HG02588 (cell line): ENCODE measurements at regions not wholly inside any gene's neighbourhood (a gene's known extent, or its start where the extent isn't known, plus 50 kb on each side); places are given as distances from the start of the nearest gene placed in this dataset.
"Not testable (repeated sequence)": the region's sequence is repeated elsewhere in the genome, so short reads cannot be mapped to it uniquely, and the experiment has no call there.

Source experiments
- ATAC-seq: cut with Tn5 transposase; IDR thresholded peaks from one replicate; pipeline ENCODE4 v1.9.1; 2021; ENCODE audit warnings: mild to moderate bottlenecking, moderate library complexity; ENCODE audit not compliant: unreplicated experiment

DNA sequence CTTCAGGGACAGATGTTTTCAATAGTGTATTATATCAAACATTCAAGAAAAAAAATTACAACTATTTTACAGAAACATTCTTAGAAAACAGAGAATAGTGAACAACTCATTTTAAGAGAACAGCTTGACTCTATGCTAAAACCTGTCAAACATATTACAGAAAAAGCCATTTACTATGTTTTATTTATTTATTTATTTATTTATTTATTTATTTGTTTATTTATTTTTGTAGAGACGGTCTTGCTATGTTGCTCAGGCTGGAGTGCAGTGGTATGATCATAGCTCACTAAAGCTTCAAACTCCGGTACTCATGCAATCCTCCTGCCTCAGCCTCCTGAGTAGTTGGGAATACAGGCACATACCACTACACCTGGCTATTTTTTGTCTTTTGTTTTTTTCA, 317.9 kb upstream of the HTR1E start:
- ATAC-seq: no peak

DNA sequence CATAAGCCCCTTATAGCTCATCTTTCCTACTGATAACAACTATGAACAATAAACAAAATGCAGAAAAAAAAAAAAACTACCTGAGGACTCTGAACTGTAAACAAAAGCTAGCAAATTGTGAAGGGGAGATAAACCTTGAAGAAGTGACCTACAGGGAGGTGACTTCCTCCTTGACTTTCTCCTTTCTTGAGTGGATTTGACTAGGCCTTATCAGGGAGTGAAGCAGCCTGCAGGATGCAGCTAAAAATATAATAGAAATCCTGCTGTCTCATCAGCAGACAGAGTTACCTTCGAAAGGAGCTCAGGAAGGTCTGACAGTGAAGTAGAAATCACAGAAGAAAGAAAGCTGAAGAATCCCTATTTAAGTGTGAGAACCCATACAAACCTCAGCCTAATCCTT, 322.0 kb upstream of the HTR1E start:
- no peak for ATAC-seq

DNA sequence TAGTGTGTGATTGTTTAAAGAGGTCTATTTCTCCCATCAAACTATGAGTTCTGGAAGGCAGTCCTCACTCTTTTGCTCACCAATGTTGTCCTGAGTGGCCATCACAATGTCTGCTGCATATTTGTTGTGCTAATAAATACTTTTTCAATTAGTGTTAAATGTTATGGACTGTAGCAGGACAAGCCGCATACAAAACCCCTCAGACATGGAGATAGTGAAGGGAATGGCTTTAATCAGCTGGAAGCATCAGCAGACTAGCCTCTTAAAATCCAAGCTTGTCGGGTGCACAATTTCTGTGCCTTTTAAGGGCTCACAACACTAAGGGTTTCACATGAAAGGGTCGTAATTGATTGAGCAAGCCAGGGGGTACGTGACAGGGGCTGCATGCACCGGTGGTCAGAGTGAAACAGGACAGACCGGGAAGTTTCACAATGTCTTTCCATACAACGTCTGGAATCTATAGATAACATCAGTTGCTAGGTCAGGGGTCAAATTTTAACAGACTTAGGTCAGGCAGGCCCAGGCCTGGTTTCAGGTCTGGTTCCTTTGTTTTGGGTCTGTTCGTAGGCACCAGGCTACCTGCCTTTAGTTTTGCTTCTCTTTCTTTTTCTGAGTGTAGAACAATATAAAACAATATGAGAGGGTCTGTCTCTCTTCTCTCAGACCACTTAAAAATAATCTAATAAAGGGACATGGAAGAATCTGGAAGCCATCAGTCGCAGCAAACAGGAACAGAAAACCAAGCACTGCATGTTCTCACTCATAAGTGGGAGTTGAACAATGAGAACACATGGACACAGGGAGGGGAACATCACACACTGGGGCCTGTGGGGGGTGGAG, 327.6 kb upstream of the HTR1E start:
- no peak for ATAC-seq

DNA sequence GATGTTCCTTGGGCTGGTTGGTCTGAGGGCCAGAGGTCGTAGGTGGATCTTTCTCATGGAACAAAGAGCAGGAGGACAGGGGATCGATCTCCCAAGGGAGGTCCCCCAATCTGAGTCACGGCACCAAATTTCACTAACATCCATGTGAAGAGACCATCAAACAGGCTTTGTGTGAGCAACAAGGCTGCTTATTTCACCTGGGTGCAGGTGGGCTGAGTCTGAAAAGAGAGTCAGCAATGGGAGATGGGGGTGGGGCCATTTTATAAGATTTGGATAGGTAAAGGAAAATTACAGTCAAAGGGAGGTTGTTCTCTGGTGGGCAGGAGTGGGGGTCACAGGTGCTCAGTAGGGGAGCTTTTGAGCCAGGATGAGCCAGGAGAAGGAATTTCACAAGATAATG, 334.0 kb upstream of the HTR1E start:
- ATAC-seq: not testable (repeated sequence)

DNA sequence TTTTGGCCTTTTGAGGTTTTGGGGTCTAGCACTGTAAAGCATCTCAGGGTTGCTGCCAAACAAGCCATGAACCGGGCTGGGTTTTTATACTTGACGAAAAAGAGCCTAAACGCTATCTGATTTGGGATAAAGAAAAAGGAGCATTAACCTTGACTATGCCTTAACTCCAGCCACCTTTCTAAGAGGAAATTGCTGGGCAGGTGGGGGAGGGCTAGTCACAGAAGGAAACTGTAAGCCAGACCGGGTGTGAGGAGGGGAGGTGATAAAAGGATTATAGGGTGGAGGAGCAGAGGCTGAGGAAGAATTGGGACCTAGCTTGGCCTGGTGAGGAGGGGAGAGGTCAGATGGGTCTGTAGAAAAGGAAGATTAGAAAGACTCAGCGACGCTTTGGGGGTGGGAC, 335.2 kb upstream of the HTR1E start:
- not testable (repeated sequence) for ATAC-seq

DNA sequence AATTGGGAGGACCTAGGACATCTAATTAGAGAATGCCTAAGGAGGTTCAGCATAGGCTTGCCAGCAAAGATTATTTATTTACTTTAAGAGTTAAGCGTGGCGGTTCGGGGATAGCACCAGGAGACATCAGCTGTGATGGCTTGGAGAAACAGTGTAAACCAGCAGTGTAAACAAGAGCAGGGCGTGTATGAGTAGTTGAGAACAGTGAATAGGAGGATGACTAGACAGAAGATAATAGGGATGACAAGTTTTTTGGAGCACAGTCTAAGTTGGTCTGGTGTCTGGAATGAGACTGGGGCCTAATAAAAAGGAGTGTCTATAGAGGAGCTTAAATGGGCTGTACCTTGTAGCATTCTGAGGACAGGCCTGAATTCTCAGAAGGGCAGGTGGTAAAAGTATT, 338.4 kb upstream of the HTR1E start:
- ATAC-seq: not testable (repeated sequence)

DNA sequence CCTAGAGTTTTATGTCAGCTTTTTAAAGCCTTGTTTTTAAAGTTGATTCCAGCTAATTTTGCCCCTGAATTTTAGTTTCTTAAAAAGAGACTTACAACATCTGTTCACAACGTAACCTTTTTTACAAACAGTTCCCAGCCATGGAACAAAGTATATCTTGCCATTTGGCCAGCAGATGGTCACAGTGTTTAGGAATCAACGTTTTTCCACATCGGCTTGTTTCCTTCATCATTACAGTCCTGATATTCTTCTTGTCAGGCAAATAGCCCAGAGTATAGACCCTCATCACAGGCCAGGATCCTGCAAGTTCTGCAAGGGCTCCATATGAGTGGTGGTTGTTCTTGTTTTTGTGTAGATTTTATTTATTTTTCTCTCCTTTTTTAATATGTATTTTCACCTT, 341.7 kb upstream of the HTR1E start:
- no peak for ATAC-seq

DNA sequence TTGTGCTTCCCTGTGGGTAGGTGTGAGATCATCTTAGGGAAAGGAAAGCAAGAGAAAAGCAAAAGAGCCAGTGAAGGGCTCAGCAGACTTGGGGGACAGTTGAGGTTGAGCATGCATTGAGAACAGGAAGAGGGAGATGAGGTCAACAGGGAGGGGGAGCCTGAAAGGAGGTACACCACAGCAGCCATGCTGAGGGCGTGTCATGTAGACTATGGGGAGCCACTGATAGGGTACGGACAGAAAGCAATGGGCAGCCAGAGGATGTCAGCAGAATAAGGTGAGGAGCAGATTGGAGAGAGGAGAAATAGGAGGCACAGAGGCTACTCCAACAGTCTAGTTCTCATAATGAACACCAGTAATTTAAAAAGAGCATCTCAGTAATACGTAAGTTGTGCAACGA, 351.1 kb upstream of the HTR1E start:
- ATAC-seq: no peak

DNA sequence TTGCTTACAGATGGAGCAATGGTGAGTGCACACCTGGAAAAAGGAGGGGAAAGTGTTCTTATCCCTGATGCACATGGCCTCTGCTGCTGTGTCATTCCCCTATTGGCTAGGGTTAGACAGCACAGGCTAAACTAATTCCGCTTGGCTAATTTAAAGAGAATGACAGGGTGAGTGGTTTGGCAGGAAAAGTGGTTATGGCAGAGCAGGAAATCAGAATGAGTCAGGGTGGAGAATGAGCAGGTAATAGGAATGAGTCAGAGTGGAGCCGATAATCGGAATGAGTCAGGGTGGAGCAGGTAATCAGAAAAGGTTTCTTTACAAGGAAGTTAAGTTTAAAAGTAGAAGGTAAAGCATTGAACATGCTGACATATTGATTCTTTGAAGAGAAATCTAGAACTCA, 355.5 kb upstream of the HTR1E start:
- no peak for ATAC-seq

DNA sequence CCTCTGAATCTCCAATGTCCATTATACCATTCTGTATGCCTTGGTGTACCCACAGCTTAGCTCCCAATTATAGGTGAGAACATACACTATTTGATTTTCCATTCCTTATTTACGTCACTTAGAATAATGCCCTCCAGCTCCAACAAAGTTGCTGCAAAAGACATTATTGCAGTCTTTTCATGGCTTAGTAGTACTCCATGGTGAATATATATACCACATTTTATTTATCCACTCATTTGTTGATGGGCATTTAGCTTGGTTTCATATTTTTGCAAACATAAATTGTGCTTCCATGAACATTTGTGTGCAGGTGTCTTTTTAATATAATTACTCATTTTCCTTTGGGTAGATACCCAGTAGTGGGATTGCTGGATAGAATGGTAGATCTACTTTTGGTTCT, 374.1 kb upstream of the HTR1E start:
- ATAC-seq: no peak

DNA sequence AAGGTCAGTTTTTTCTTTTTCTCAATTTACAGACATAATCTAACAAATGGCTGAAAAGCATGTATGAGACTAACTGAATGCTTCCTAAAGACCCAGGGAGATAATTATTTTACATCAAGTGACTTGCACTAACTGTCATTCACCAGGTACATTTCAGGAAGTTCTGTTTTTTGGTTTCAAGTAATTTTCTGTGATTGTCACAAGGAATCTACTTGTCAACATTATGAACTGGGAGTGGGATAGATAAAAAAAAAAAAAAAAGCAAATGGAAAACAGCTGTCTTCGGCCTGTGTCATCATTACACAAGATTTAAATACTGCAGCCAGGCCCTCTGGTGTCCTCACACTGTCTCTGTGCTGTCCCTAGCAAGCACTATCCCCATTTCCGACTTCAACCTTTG, 379.0 kb upstream of the HTR1E start:
- ATAC-seq: no peak

DNA sequence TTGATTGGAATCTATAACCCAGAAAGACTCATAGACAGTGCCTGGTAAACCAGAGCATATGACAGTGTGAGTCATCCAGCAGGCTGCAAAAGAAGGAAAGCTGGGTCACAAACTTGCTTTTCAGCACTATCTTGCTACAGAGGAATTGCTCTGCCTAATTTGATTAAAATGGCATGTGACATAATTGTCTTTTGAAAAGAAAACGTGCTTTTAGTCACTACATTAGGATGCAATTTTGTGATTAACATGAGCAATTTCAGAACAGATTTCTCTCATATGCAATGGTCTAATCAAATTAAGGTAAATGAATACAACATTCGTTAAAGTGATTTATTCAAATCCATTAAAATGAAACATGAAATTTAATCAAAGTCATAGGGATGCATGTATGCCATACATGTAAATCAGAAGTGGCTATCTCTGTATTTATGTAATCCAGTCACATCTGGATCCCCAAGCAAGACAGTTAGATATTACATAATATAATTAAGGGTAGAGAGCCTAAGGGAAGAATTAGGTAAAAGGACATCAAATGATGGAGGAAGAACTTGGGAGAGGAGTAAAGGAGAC, 400.0 kb upstream of the HTR1E start:
- ATAC-seq: no peak

DNA sequence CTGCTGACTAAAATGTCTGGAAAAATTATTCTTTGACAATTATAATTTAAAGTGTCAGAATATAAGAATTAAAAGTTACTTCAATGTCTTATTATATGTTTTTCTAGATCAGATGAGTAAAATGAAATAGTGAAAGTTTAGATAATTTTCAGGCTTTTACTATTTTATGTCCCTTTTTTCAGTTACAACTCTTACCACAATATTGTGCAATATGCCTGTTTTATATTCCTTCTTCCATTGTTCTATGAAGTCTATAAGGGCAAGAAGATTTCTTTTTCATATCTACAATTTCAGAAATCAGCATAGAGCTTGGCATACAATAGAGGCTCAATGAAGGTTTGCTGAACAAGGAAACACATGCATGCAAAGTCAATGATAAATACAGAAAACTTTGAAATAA, 401.2 kb upstream of the HTR1E start:
- no peak for ATAC-seq

DNA sequence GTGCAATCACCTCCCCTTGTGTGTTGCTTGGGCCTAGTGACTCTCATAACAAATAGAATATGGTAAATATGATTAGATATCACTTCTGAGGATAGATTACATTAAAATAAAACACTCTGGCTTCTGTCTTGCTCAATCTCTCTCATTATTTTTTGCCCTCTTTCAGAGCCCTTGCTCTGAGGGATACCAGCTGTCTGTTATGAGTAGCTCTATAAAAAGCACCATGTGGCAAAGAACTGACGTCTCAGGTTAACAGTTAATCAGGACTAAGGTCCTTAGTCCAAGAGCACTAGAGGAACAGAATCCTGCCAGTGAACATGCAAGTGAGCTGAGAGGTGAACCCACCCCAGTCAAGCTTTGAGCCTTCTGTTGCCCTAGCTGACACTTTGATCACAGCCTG, 402.2 kb upstream of the HTR1E start:
- ATAC-seq: no peak

DNA sequence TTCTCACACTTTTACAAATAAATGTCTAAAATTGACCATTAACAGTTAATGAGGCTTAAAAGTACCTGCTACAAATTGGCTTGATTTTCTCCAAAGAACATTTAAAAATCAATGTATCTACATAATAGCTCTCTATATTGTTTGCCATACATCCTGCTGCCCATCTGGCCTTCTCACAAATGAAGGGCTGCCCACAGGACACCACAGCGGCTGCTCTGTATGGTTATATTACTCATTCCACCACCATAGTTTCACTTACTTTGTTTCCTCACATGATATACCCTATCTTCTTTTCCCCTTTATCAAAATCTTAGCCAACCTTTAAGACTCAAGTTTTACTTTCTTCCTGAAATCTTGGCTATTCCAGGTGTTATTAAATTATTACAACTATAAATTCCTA, 407.7 kb upstream of the HTR1E start:
- ATAC-seq: no peak

DNA sequence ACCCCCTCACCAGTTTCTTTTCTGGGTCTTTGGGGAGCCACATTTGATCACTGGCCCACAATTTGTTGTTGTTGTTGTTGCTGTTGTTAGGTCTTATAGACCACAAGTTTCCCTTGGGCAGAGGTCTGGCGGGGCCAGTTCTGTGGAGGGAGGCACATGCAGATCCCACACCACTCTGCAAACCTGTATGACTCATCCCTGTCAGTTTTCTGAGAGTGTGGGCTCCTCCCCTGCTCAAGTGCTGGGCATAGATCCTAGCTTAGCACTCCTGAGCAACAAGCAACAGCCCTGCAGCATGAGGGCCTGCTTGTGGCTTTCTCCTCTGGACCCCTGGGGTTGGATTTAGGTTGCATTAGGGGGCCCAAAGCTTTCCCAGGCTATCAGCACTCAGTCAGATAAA, 411.1 kb upstream of the HTR1E start:
- ATAC-seq: no peak

DNA sequence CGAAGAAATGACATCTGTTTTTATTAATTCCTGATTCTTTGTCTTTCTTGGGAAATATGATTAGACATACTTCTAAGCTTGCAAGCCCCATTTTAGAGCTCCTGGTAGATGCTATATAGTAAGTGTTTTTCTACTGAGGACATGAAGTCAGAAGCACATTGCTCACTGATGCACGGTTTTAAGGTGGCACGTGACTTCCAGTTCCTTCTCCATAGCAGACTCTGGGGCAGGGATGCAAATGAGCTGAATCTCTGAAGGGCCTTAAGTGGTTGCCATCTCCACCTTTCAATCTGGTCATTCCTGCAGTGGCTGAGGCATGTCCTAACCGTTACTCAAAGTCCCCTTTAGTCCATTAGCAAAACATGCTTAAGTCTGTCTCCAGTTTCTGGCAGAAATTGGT, 421.2 kb upstream of the HTR1E start:
- no peak for ATAC-seq

DNA sequence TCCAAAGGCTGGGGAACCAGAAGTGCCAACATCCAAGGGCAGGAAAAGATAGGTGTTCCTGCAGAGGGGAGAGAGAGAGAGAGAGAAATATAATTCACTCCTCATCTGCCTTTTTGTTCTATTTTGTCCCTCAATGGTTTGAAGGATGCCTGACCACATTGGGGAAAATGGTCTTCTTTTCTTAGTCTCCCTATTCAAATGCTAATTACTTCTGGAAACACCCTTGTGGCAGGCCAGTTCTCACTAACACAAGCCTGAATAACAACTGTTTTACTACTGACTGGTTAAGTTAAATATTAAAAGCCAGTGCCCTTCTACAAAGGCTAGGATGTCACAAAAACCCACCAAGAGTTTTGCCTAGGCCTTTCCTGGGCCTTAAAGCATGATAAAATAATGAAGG, 425.4 kb upstream of the HTR1E start:
- no peak for ATAC-seq

DNA sequence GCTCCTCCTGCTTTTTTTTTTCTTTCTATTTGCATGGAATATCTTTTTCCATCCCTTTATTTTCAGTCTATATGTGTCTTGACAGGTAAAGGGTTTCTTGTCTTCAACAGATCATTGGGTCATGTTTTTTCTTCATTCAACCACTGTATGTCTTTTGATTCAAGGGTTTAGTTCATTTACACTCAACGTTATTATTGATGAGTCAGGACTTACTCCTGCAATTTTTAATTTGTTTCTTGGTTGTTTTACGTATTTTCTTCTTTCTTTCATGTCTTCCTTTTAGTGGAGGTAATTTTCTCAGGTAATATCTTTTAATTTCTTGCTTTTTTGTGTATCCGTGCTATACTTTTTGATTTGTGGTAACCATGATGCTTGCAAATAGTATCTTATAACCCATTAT, 429.1 kb upstream of the HTR1E start:
- no peak for ATAC-seq

DNA sequence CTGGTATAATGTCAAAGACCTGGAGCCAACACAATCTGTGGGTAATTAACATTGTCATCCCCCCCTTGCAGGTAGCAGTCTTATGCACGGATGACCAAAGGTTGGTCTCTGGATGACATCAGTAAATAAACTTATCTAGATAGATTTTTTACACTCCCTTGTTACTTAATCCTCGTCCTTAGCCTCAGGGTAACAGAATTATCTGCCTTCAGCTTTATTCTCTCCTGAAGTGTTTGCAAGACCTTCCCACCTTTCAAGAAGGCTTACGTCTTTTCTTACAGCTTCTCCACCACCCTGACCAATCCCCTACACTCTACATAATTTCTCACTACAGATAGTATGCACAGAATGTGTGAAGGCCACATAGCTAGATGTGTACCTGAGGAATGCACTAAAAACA, 434.8 kb upstream of the HTR1E start:
- no peak for ATAC-seq

DNA sequence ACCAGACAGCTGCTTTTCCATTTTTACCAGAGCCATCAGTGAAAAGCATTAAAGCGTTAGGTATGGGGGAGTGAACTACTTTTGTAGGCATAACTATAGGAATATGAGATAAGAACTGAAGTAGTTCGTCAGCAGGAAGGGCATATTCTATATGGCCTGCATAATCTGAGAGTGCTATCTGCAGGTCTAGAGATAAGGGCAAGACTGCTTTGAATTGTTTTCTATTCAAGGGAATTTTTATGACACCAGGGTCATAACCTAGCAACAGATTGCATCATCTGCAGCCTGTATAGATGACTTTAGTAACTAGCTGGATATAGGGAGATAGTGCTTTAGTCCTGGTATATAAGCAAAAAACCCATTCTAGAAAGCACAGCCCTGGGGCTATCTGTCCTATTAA, 437.3 kb upstream of the HTR1E start:
- ATAC-seq: no peak

DNA sequence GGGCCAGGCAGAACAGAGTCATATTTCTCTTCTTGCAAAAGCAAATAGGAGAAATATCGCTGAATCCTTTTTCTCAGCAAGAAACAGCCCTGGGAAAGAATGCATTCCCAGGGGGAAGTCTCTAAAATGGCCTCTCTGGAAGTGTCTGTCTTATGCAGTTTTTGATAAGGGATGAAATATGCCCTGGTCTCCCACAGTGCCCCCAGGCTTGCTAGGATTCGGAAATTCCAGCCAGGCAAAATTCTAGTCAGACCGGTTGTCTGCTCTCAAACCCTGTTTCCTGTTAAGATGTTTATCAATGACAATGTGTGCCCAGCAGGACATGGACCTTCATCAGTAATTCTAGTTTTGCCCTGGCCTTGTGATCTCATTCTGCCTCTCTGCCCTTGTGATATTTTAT, 448.3 kb upstream of the HTR1E start:
- not testable (repeated sequence) for ATAC-seq

DNA sequence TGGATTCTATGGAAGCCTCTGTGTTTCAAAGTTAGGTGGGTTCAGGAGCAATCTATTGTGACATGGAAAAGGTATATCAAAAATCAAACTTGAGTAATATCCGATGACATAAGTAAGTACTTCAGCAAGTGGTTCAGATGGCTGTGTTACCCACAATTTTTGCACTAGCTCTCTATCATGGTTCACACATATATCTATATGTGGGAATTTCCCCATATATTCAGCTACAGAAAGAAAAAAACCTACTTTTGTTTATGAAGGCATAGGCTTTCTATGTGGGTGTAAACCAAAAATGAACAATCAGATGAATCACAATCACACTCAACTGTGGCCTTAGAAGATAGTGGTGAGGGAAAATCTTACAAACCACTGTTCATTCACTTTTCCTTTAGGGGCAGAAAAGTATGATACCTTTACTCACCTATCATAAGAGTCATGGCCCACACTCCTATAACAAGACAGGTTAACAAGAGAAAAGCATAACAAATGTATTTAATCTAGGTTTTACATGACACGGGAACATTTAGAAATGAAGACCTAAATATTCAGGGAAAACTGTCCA, 449.6 kb upstream of the HTR1E start:
- no peak for ATAC-seq
